ENCODE measurements at regions not wholly inside any gene's neighbourhood (a gene's known extent, or its start where the extent isn't known, plus 50 kb on each side); places are given as distances from the start of the nearest gene placed in this dataset.

- Mint-ChIP-seq H3K9me3 (peaks cover 14% of the 10 kb centered on the region), H3K27ac (no peak overlapping the region), H3K36me3 (no peaks in the 10 kb centered on the region), H3K4me3 (no peak overlapping the region), H3K4me1 (ENCODE audit: unreplicated experiment) (peaks cover 4% of the 10 kb centered on the region), H3K27me3 (peaks cover 22% of the 10 kb centered on the region)
- DNase-seq (ENCODE audit: extremely low spot score, unreplicated experiment): no peak
- TF ChIP-seq CTCF (conservative IDR thresholded peaks at IDR 0.05): no peak
Observed at GRCh38 chr7:35450456-35451214, 196.7 kb upstream of the TBX20 start.

- DNase-seq (ENCODE audit: extremely low spot score, unreplicated experiment): no peak
- Mint-ChIP-seq H3K27me3 (peaks cover 8% of the 10 kb centered on the region), H3K4me1 (ENCODE audit: unreplicated experiment) (peaks cover 4% of the 10 kb centered on the region), H3K4me3 (no peak overlapping the region), H3K9me3 (peaks cover 12% of the 10 kb centered on the region), H3K27ac (no peak overlapping the region), H3K36me3 (no peaks in the 10 kb centered on the region)
- no peak for TF ChIP-seq CTCF (conservative IDR thresholded peaks at IDR 0.05)
Observed at GRCh38 chr7:35448486-35448885, 194.6 kb upstream of the TBX20 start.

- Mint-ChIP-seq H3K27me3 (peaks cover 5% of the 10 kb centered on the region), H3K36me3 (no peaks in the 10 kb centered on the region), H3K4me1 (ENCODE audit: unreplicated experiment) (peaks cover 2% of the 10 kb centered on the region), H3K4me3 (no peak overlapping the region), H3K27ac (no peak overlapping the region), H3K9me3 (peaks cover 12% of the 10 kb centered on the region)
- no peak for DNase-seq (ENCODE audit: extremely low spot score, unreplicated experiment)
- TF ChIP-seq CTCF (conservative IDR thresholded peaks at IDR 0.05): no peak
Observed at GRCh38 chr7:35446091-35446490, 192.2 kb upstream of the TBX20 start.

- Mint-ChIP-seq H3K9me3 (no peaks in the 10 kb centered on the region), H3K27ac (no peak overlapping the region), H3K4me1 (ENCODE audit: unreplicated experiment) (peaks cover 4% of the 10 kb centered on the region), H3K36me3 (no peaks in the 10 kb centered on the region), H3K4me3 (no peak overlapping the region), H3K27me3 (no peaks in the 10 kb centered on the region)
- no peak for TF ChIP-seq CTCF (conservative IDR thresholded peaks at IDR 0.05)
- no peak for DNase-seq (ENCODE audit: extremely low spot score, unreplicated experiment)
Observed at GRCh38 chr7:35437619-35438275, 183.8 kb upstream of the TBX20 start.

DNA sequence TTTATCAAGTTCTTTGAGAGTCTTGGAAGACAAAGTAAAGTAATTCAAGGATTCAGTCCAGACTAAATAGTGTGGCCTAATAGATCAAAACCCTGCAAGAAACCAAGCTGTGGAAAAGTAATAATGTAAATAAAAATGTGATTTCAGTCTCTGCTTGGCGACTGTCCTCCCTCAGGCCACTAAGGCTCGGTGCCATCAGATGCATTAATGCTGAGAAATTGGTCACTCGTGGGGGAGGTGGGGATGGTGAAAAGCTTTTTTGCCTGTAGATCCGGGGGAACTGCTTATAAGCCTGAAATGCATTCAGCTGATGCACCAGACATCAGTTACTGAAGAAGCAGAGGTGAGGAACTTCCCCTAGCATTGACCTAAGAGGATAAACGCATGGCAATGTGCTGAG is 182.6 kb upstream of the TBX20 start:
- TF ChIP-seq CTCF (conservative IDR thresholded peaks at IDR 0.05): no peak
- Mint-ChIP-seq H3K27ac (no peak overlapping the region), H3K4me3 (no peak overlapping the region), H3K9me3 (no peaks in the 10 kb centered on the region), H3K27me3 (no peaks in the 10 kb centered on the region), H3K36me3 (no peaks in the 10 kb centered on the region), H3K4me1 (ENCODE audit: unreplicated experiment) (peaks cover 4% of the 10 kb centered on the region)
- no peak for DNase-seq (ENCODE audit: extremely low spot score, unreplicated experiment)

Measured in type B pancreatic cell (in vitro differentiated cells).